ENCODE measurements at regions not wholly inside any gene's neighbourhood (a gene's known extent, or its start where the extent isn't known, plus 50 kb on each side); places are given as distances from the start of the nearest gene placed in this dataset.

DNA sequence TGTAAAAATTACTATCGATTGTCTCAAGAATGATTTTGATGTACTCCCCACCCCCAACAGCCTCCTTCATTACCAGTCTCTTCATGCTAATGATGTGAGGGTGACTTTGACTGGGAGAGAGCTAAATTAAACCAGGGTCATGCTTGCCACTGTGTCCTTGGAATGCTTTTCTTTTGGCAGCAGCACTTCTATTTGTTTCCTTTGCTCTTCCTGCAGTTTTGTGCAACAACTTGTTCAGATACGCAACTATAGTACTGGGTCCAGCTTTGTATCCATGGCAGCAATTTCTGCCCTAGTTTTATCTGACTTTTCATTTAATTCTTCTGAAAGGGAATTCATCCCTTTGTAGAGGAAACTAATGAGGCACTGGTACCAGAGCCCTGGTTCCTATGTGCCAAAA lies 2792.1 kb downstream of the PCDH9 start:
- no peaks in the 10 kb centered on the region for H3K9me3 ChIP-seq (ENCODE audit: low read depth, low read length)
- H3K27ac ChIP-seq (ENCODE audit: low read depth, low read length), result no peak overlapping the region
- no peak overlapping the region for H3K4me2 ChIP-seq (ENCODE audit: insufficient read depth, low read length)
- TF ChIP-seq, protein P1, sequence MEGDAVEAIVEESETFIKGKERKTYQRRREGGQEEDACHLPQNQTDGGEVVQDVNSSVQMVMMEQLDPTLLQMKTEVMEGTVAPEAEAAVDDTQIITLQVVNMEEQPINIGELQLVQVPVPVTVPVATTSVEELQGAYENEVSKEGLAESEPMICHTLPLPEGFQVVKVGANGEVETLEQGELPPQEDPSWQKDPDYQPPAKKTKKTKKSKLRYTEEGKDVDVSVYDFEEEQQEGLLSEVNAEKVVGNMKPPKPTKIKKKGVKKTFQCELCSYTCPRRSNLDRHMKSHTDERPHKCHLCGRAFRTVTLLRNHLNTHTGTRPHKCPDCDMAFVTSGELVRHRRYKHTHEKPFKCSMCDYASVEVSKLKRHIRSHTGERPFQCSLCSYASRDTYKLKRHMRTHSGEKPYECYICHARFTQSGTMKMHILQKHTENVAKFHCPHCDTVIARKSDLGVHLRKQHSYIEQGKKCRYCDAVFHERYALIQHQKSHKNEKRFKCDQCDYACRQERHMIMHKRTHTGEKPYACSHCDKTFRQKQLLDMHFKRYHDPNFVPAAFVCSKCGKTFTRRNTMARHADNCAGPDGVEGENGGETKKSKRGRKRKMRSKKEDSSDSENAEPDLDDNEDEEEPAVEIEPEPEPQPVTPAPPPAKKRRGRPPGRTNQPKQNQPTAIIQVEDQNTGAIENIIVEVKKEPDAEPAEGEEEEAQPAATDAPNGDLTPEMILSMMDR (IDR thresholded peaks at IDR 0.05; ENCODE audit: extremely low read depth, low read depth, low read length), result no peak
- no peaks in the 10 kb centered on the region for H3K27me3 ChIP-seq (ENCODE audit: insufficient read depth, low read length)
- H3K36me3 ChIP-seq (ENCODE audit: insufficient read depth, low read length), result no peaks in the 10 kb centered on the region
- H3K79me2 ChIP-seq (ENCODE audit: insufficient read depth, low read length), result no peaks in the 10 kb centered on the region
- H3K4me1 ChIP-seq (ENCODE audit: insufficient read depth, low read length), result no peaks in the 10 kb centered on the region
- no peak overlapping the region for H3K4me3 ChIP-seq (ENCODE audit: insufficient read depth, low read length)
- no peak for DNase-seq (ENCODE audit: insufficient read length, low spot score, missing footprints)
- no peaks in the 10 kb centered on the region for H4K20me1 ChIP-seq (ENCODE audit: insufficient read depth, low read length)
- H2AFZ ChIP-seq (ENCODE audit: low read length), result no peak overlapping the region

DNA sequence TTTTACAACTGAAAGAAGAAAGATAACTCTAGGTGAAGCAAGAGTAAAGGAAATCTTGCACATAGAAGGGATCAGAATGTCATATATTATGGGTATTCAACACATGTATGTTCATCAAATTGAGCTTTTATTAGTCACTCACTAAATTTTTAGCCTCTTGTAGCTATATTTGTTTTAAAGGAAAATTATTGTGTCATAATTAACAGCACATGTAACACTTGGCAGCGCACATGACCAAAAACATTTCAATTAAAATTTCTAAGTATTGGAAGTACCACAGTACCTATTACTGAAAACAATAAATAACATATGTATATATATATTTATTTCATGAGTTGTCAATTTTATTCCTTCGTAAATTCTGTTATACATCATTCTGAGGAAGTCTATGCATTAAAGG lies 2800.4 kb downstream of the PCDH9 start:
- Histone ChIP-seq H3K27me3 (ENCODE audit: insufficient read depth, low read length) (no peaks in the 10 kb centered on the region), H2AFZ (ENCODE audit: low read length) (no peak overlapping the region), H3K36me3 (ENCODE audit: insufficient read depth, low read length) (no peaks in the 10 kb centered on the region), H3K4me2 (ENCODE audit: insufficient read depth, low read length) (no peak overlapping the region), H3K9me3 (ENCODE audit: low read depth, low read length) (no peaks in the 10 kb centered on the region), H3K4me3 (ENCODE audit: insufficient read depth, low read length) (no peak overlapping the region), H3K4me1 (ENCODE audit: insufficient read depth, low read length) (no peaks in the 10 kb centered on the region), H3K27ac (ENCODE audit: low read depth, low read length) (no peak overlapping the region), H3K79me2 (ENCODE audit: insufficient read depth, low read length) (no peaks in the 10 kb centered on the region), H4K20me1 (ENCODE audit: insufficient read depth, low read length) (no peaks in the 10 kb centered on the region)
- TF ChIP-seq, protein P1 (IDR thresholded peaks at IDR 0.05; ENCODE audit: extremely low read depth, low read depth, low read length), result no peak
- no peak for DNase-seq (ENCODE audit: insufficient read length, low spot score, missing footprints)

DNA sequence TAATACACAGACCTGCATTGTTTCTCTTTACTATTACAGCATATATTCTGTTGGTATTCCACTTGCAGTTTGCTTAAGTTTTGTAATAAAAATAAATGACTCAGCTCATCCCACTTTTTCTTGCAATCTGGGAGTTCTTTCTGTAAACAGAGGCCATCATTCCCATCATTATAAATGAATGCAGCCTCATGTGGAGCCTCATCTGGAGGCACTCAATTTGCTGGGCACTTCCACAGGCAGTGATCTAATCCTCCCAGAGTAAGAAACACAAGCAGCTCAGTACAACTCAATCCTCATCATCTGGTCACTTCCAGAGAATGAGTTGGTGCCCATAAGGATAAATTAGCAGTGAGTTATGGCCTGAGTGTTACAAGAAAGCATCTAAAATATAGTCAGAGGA lies 2801.9 kb downstream of the PCDH9 start:
- Histone ChIP-seq H3K9me3 (ENCODE audit: low read depth, low read length) (no peaks in the 10 kb centered on the region), H3K27ac (ENCODE audit: low read depth, low read length) (no peak overlapping the region), H3K79me2 (ENCODE audit: insufficient read depth, low read length) (no peaks in the 10 kb centered on the region), H3K27me3 (ENCODE audit: insufficient read depth, low read length) (no peaks in the 10 kb centered on the region), H2AFZ (ENCODE audit: low read length) (no peak overlapping the region), H4K20me1 (ENCODE audit: insufficient read depth, low read length) (no peaks in the 10 kb centered on the region), H3K4me1 (ENCODE audit: insufficient read depth, low read length) (no peaks in the 10 kb centered on the region), H3K4me3 (ENCODE audit: insufficient read depth, low read length) (no peak overlapping the region), H3K4me2 (ENCODE audit: insufficient read depth, low read length) (no peak overlapping the region), H3K36me3 (ENCODE audit: insufficient read depth, low read length) (no peaks in the 10 kb centered on the region)
- TF ChIP-seq, protein P1 (IDR thresholded peaks at IDR 0.05; ENCODE audit: extremely low read depth, low read depth, low read length), result no peak
- no peak for DNase-seq (ENCODE audit: insufficient read length, low spot score, missing footprints)

DNA sequence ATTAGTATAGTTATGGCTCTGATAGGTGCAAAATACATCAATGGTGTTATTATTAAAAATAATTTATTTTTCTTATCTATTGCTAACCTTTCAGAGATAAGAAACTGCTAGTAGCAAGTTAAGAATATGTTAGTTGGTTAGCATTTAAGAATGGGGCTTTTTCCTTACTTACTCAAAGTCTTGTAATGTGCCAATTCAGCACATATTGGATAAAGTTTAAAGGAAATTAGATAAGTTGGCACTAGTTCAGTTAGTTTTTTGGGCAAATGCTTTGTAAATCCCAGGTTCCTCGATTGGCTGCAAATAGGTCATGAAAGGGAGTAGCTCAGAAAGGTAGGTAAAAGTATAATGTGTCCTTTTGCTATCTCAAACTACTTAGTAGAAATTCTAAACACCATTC lies 2806.7 kb downstream of the PCDH9 start:
- H2AFZ ChIP-seq (ENCODE audit: low read length), result no peak overlapping the region
- H3K36me3 ChIP-seq (ENCODE audit: insufficient read depth, low read length), result no peaks in the 10 kb centered on the region
- no peaks in the 10 kb centered on the region for H3K27me3 ChIP-seq (ENCODE audit: insufficient read depth, low read length)
- no peaks in the 10 kb centered on the region for H3K9me3 ChIP-seq (ENCODE audit: low read depth, low read length)
- no peak overlapping the region for H3K4me3 ChIP-seq (ENCODE audit: insufficient read depth, low read length)
- no peaks in the 10 kb centered on the region for H3K79me2 ChIP-seq (ENCODE audit: insufficient read depth, low read length)
- H3K27ac ChIP-seq (ENCODE audit: low read depth, low read length), result no peak overlapping the region
- DNase-seq (ENCODE audit: insufficient read length, low spot score, missing footprints), result no peak
- TF ChIP-seq, protein P1 (IDR thresholded peaks at IDR 0.05; ENCODE audit: extremely low read depth, low read depth, low read length), result no peak
- H3K4me1 ChIP-seq (ENCODE audit: insufficient read depth, low read length), result no peaks in the 10 kb centered on the region
- H3K4me2 ChIP-seq (ENCODE audit: insufficient read depth, low read length), result no peak overlapping the region
- no peaks in the 10 kb centered on the region for H4K20me1 ChIP-seq (ENCODE audit: insufficient read depth, low read length)

Measured in osteoblast (primary cell).